Activated CD4-positive, CD25-positive, alpha-beta regulatory T cell (primary cell): ENCODE measurements at regions not wholly inside any gene's neighbourhood (a gene's known extent, or its start where the extent isn't known, plus 50 kb on each side); places are given as distances from the start of the nearest gene placed in this dataset.

Experiments
- DNase-seq, 4 experiments: peaks; one replicate each; lab custom pipeline; 2025; lab: John Stamatoyannopoulos, UW

- no peak for DNase-seq
Measured at GRCh38 chr15:62610265-62610869, 432.2 kb upstream of the TPM1 start.

DNA sequence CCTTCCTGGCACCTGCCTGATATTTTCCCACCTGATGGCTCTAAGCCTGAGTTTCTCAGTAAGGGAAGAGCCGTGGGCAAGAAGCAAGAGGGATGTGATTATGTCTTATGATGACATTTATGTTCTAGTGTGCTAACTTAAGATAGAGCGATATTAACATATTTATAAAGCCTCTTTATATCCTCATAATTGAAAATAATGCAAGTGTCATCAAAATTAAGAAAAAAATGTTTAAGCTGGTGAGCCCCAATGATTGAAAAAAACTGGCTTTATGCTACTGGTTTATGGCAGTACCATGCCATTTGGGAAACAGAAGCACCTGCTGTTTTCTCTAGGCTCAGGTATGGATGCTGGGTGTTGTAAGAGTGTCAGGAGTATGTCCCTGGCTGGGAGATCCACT, 431.5 kb upstream of the TPM1 start:
- DNase-seq = no peak

DNA sequence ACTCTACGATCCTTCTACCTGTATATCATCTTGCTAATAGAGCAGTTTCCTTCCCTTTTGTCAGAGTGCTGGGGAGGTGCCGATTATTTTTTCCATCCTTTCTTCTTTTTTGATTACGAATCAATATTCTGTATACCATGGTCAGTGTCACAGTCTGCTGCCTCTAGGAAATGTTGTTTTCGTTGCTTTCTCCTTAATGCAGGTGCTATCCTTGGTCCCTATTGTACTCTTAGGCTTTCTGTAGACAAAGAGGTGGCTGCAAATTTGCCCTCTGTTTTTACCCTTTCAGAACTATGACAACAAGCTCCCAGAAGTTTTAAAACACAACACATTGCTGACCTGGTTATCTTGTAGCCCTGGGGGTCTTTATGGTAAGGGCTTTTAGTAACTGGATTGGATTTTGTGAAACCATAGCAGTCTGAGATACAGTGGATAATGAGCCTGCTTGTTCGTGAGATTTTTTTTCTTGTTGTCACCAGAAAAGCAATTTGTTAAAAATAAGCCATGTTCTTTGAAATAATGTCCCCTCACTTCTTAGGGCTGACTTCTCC, 430.3 kb upstream of the TPM1 start:
- DNase-seq = no peak

DNA sequence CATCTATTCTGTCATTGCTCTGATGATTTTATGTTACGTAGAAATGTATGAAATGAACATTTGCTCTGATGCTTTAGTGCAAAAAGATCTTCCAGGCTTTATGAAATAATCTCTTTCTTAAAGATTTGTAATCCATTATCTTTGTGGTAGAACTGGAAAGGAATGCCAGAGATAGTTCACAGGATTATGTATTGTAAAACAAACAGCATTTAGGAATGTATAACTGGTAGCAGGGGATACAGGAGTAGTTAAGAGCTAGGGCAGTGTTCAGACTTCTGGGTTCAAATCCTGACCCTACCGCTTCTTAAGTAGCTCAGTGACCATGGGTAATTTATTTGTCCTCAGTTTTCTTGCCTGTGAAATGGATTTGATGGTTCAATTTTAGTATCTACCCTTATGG, 429.8 kb upstream of the TPM1 start:
- DNase-seq = no peak

DNA sequence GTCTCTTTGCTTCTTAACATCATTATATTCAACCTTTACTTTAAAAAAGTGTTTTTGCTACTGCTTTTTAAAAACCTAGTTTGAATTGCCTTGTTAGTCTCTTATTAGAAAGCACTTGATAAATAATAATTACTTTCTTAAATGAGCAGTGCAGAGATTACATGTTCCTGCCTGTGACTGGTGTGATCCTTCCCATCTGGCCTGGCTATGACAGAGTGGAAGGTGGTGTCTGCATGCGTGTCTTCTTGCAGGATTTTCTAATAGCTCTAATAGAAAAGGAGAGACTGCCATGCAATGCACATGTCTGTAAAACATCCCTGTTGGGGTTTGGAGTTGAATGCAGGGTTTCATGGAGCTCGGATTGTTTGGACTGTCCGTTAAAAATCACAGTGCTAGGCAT, 425.8 kb upstream of the TPM1 start:
- DNase-seq = no peak

DNA sequence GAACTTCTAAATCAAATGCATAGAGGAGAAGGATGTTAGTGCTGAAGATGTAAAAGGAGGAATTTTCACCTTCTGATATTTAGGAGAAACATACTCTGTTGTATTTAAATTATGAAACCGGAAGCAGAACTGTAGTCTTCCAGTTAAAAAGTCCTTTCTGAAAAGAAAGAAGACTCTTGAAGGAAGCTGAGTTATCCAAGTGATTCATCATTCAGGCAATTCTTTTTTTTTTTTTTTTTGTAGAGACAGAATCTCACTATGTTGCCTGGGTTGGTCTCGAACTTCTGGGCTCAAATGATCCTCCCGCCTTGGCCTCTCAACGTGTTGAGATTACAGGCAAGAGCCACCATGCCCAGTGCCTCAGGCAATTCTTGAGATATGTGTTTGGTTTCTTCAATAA, 424.8 kb upstream of the TPM1 start:
- no peak for DNase-seq

DNA sequence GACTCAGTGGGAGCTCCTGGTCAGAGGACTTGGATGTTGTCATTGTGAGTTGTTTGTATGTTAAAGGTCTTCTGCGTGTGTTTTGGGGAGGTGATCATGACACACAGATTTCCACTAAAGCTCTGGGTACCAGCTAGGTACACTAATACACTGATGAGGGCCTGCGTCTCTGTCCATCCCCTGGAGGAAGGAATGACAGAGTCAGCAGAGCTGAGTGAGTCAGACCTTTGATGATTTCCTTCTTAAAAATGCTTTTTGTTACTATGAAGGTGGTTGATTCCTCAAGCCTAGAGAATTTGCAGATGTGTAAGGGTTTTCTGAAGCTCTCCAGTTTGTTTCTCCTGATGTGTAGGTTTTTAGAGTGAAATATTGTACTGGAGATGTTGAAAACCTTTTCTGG, 424.1 kb upstream of the TPM1 start:
- DNase-seq = no peak

- no peak for DNase-seq
Measured at GRCh38 chr15:62618846-62619504, 423.6 kb upstream of the TPM1 start.

DNA sequence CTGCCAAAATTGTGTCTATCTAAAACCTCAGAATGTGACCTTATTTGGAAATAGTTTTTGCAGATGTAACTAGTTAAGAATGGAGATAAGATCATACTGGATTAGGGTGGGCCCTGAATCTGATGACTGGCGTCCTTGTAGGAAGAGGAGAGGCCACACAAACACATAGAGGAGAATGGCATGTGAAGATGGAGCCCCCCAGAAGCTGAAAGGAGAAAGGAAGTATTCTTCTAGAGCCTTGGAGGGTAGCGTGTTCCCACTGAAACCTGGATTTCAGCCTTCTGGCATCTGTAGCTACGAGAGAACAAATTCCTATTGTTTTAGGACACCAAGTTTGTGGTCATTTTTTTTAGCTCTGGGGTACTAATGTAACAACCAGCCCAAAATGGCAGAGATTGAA, 423.0 kb upstream of the TPM1 start:
- DNase-seq = no peak

DNA sequence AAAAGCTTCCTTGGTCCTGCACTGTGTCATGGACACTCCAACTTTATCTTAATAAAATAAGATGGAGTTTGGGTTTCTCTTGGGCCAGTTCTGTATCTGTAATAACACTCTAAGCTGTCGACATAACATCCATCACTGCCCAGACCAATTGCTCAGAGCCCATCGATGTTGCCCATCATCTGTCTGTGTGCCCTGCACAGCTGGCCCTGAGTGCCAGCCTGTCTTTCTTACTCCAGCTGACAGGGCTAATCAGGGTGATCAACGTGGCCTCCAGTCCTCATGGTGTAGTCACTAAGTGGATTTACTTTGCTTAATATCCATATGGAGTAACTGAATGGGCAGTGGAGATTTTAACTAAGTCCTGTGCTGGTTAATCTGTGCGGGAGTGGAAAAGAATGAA, 419.8 kb upstream of the TPM1 start:
- no peak for DNase-seq

GRCh38 chr15:62624547-62625378, 417.8 kb upstream of the TPM1 start:
- no peak for DNase-seq

- no peak for DNase-seq
Measured at GRCh38 chr15:62625429-62626033, 417.0 kb upstream of the TPM1 start.

DNA sequence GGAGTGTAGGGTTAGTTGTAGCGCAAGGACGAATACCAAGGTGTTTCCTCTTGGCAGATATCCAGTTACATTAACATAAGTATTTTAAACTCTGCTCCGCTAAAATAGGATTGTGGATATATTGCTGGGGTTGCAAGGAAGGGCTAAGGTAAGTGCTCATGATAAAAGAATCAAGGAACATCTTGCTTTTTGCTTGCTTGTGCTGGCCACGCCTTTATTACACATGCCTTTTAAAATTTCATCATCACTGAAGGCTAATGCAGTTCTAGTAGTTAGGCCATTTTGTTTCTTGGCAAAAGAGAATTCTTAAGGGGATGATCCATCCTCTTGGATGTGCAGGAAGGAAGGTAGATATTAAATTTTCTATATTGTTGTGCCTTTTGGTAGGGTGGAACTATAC, 415.6 kb upstream of the TPM1 start:
- no peak for DNase-seq

- no peak for DNase-seq
Measured at GRCh38 chr15:62631076-62631724, 411.3 kb upstream of the TPM1 start.

DNA sequence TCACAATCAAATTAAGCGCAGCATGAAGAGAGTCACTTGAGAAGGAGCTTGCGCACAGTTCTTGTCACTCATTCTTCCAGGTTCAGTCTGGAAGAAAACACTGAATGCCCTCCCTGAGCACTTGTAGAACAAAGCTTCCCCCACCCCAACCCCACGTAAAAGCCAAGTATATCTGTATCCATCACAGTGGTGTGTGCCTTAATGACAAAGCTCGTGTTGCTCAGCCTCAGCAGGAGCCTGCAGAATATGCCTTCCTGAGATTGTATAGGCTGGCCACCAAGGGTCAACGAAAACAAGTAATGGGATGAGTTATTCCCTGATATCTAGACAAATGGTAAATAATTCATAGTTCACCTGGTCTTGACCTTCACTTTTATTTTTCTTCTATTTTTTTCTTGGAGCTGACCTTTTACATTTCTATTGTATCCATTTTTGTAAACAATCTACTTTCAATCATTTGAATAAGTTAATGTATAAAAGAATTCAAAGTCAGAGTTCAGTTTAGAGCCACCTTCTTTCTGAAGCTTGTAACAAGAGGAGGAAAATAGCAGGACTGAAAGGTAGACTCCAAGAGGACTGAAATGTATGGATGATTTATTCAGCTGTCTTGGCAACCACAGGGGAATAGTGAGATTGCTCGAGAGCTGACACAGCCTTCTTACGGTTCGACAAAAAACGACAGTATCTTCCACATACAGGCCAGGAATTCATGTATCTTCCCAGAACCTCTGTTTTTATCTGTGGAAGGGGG, 405.5 kb upstream of the TPM1 start:
- DNase-seq = no peak

GRCh38 chr15:62637574-62637897, 405.0 kb upstream of the TPM1 start:
- DNase-seq = no peak

DNA sequence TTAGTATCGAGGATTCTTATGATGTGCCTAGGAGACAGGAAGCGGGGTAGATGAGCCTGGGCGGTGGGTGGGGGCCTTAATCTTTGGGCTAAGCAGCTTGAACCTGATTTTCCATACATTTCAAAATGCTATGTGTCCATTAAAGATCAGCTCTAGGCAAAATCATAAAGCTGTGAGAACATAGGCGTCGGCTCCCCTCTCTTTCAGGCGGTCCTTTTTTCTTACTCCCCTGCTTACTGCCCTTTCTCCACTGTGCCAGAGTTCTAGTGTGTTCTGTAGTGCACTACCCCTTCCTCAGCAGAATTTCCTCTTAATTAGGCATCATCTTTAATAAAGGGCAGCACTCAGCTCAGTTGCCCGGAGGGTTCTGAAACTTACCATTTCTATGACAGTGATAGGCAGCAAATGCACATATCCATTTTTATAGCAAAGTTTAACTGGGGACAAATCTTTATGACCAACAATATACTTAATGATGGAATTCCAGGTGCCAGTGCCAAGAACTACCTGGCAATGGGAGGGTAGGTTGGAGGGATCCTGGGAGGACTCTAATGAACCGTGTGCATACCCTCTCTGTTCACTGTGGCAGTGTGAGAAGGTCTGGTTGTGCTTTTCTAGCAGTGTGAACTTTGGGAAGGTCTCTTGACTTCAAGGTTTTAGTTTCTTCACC, 404.5 kb upstream of the TPM1 start:
- no peak for DNase-seq

DNA sequence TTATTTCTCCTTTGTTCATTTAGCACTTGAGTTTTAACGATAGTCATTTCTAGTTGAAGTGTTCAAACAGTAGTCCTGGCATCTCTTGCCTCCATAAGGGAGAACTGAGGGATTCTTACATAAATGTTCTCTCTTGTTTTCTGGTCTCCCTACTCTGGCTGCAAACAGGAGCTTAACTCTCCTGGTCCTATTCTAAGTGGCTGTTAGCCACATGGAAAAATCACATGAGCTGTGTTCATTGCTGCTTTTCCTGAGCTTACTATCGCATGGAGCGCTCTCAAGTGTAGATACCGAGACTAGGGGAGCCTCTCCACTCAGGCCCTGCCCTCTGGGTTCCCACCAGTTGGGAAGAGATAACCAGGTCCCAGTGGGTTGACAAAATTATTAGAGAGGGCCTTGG, 403.1 kb upstream of the TPM1 start:
- DNase-seq = no peak

DNA sequence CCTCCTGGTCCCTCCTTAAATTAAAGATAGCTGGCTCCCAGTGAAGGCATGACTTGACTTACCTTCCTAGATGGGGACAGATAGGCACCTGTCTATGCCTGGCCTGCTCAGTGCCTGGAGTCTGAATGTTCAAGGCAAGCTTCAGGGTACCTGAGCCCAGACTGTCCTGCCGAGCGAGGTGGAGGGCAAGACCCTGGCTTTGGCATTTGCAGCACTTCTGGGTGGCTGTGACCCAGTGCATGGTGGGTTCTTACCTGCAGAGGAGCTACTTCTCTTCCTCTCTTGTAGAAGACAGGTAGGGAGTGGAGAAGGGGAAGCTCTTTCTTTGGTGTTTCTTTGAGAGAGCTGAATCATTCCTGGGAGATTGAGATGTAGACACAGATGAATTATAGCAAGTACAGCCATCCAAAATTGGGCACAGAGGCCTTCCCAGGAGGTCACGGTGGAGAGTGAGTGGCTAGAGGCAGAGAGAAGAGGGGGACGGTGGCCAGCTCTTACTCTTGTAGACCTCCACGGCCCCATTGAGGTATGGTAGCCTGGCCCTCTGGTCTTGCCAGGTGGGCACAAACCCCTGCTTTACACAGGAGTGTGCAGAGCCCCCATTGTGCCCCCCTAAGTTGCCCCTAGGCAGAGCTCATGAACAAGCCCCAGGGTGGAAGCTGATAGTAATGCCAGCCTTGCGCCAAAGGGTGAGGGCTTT, 402.5 kb upstream of the TPM1 start:
- DNase-seq = no peak

GRCh38 chr15:62641825-62642224, 400.7 kb upstream of the TPM1 start:
- no peak for DNase-seq
